DND-41 (cell line): ENCODE measurements at regions not wholly inside any gene's neighbourhood (a gene's known extent, or its start where the extent isn't known, plus 50 kb on each side); places are given as distances from the start of the nearest gene placed in this dataset.

Experiments used
- CTCF ChIP-seq: IDR thresholded peaks from 2 replicates; pipeline ENCODE4 v1.5.1; 2012; ENCODE audit warnings: borderline replicate concordance, low read length, moderate library complexity, mild to moderate bottlenecking; ENCODE audit not compliant: poor library complexity, severe bottlenecking; ENCODE audit errors: extremely low read depth
- EZH2 ChIP-seq: IDR thresholded peaks from 3 replicates; pipeline ENCODE4 v1.6.1; 2012; ENCODE audit warnings: borderline replicate concordance, low read depth, mild to moderate bottlenecking, moderate library complexity, low read length, inconsistent platforms; ENCODE audit not compliant: severe bottlenecking

GRCh38 chr9:94443032-94443722 lies 111.7 kb upstream of the PCAT7 start:
- TF ChIP-seq CTCF (no peak), EZH2 (no peak)
